ENCODE measurements at regions not wholly inside any gene's neighbourhood (a gene's known extent, or its start where the extent isn't known, plus 50 kb on each side); places are given as distances from the start of the nearest gene placed in this dataset.

- TF ChIP-seq ZNF219 (CRISPR knock-in tag; IDR thresholded peaks at IDR 0.05; ENCODE audit: borderline replicate concordance), result no peak
- no peak for TF ChIP-seq ZNF121 (CRISPR knock-in tag; IDR thresholded peaks at IDR 0.05)
- TF ChIP-seq SP1 (CRISPR knock-in tag; conservative IDR thresholded peaks at IDR 0.05), result no peak
- no peak for TF ChIP-seq ZNF281 (CRISPR knock-in tag; IDR thresholded peaks at IDR 0.05)
- TF ChIP-seq NFATC4 (CRISPR knock-in tag; IDR thresholded peaks at IDR 0.05), result no peak
- TF ChIP-seq STAT6 (CRISPR knock-in tag; conservative IDR thresholded peaks at IDR 0.05; ENCODE audit: low read depth), result no peak
- no peak for TF ChIP-seq HMGXB4 (CRISPR knock-in tag; IDR thresholded peaks at IDR 0.05)
- no peak for TF ChIP-seq CBFB (CRISPR knock-in tag; IDR thresholded peaks at IDR 0.05; ENCODE audit: low read depth)
- no peak for TF ChIP-seq NFYB (CRISPR knock-in tag; conservative IDR thresholded peaks at IDR 0.05; ENCODE audit: low read depth)
- TF ChIP-seq MYBL2 (CRISPR knock-in tag; IDR thresholded peaks at IDR 0.05), result no peak
- no peak for TF ChIP-seq ESRRA (CRISPR knock-in tag; IDR thresholded peaks at IDR 0.05; ENCODE audit: borderline replicate concordance)
- no peak for TF ChIP-seq ZNF232 (CRISPR knock-in tag; IDR thresholded peaks at IDR 0.05)
- TF ChIP-seq ARID4B (CRISPR knock-in tag; IDR thresholded peaks at IDR 0.05; ENCODE audit: borderline replicate concordance), result no peak
- POLR2A ChIA-PET, result interaction anchor here (0.6 kb wide), 1 partner anchor 35 kb away, joined by 5 read pairs; no protein-coding TSS in a partner anchor
- DNase-seq (ENCODE audit: low spot score) (no peak), ATAC-seq (no peak)
- Mint-ChIP-seq H3K27me3 (ENCODE audit: low read depth) (peaks cover 9% of the 10 kb centered on the region; the same call in 1 of the 2 replicates), H3K4me3 (no peak overlapping the region), H3K4me1 (peaks cover 40% of the 10 kb centered on the region), H3K27ac (no peak overlapping the region), H3K36me3 (peaks cover 37% of the 10 kb centered on the region), H3K9me3 (peaks cover 49% of the 10 kb centered on the region)
- CTCF ChIA-PET, result interaction anchor here (0.6 kb wide), 1 partner anchor 8 kb away, joined by 3 read pairs; no protein-coding TSS in a partner anchor
Observed at GRCh38 chr18:50444539-50444938, 69.7 kb downstream of the SKA1 start.

- H3K4me1 Mint-ChIP-seq, result peaks cover 27% of the 10 kb centered on the region
- CTCF ChIA-PET, result interaction anchor here (1.0 kb wide), 1 partner anchor 17 kb away, joined by 3 read pairs; no protein-coding TSS in a partner anchor
- H3K36me3 Mint-ChIP-seq, result peaks cover 37% of the 10 kb centered on the region
- POLR2A ChIA-PET, result no interaction called here
- ATAC-seq (peak; percentile 61), DNase-seq (ENCODE audit: low spot score) (no peak)
- H3K9me3 Mint-ChIP-seq, result peaks cover 49% of the 10 kb centered on the region
- TF ChIP-seq CBFB (CRISPR knock-in tag; IDR thresholded peaks at IDR 0.05; ENCODE audit: low read depth) (no peak), NFATC4 (CRISPR knock-in tag; IDR thresholded peaks at IDR 0.05) (no peak), GRHL2 (CRISPR knock-in tag; IDR thresholded peaks at IDR 0.05; ENCODE audit: insufficient replicate concordance, severe bottlenecking) (no peak), ZNF425 (CRISPR knock-in tag; conservative IDR thresholded peaks at IDR 0.05) (no peak), NR1H2 (CRISPR knock-in tag; IDR thresholded peaks at IDR 0.05) (no peak), ETV6 (CRISPR knock-in tag; IDR thresholded peaks at IDR 0.05) (no peak), GABPB1 (CRISPR knock-in tag; IDR thresholded peaks at IDR 0.05) (no peak), GTF2I (CRISPR knock-in tag; conservative IDR thresholded peaks at IDR 0.05) (no peak), ZNF416 (CRISPR knock-in tag; IDR thresholded peaks at IDR 0.05) (no peak)
- peak overlapping the region; percentile 18; the same call in 1 of the 2 replicates for H3K27ac Mint-ChIP-seq
- peaks cover 9% of the 10 kb centered on the region; the same call in 1 of the 2 replicates for H3K27me3 Mint-ChIP-seq (ENCODE audit: low read depth)
- H3K4me3 Mint-ChIP-seq, result no peak overlapping the region
Observed at GRCh38 chr18:50446629-50447028, 71.8 kb downstream of the SKA1 start.

All from WTC11 (cell line).